ENCODE measurements at regions not wholly inside any gene's neighbourhood (a gene's known extent, or its start where the extent isn't known, plus 50 kb on each side); places are given as distances from the start of the nearest gene placed in this dataset.

DNA sequence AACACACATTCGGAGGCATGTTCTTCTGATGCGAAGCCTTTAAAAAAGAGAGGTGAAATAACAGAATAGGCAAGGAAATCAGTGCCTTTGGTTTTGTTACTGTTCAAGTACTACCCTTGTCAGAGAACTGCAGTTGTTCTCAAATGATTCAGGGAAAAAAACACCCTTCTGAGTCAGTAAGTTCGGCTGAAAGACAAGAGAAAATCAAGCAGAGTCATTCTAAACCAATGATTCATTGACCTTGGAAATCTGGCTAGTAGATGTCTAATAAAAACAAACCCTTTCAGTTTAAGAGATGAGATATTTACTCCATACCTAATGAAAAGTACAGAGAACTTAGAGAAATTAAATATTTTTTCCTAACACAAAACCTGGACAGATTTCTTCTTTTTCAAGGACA, 72.7 kb upstream of the ABI3BP start:
- DNase-seq (ENCODE audit: low spot score): no peak
- in situ Hi-C loops (cut with MboI; ENCODE audit: low pct_unique_long_range_greater_than_20kb, low sequenced_read_pairs, unreplicated experiment): no loop called here
- TF ChIP-seq, protein P1, sequence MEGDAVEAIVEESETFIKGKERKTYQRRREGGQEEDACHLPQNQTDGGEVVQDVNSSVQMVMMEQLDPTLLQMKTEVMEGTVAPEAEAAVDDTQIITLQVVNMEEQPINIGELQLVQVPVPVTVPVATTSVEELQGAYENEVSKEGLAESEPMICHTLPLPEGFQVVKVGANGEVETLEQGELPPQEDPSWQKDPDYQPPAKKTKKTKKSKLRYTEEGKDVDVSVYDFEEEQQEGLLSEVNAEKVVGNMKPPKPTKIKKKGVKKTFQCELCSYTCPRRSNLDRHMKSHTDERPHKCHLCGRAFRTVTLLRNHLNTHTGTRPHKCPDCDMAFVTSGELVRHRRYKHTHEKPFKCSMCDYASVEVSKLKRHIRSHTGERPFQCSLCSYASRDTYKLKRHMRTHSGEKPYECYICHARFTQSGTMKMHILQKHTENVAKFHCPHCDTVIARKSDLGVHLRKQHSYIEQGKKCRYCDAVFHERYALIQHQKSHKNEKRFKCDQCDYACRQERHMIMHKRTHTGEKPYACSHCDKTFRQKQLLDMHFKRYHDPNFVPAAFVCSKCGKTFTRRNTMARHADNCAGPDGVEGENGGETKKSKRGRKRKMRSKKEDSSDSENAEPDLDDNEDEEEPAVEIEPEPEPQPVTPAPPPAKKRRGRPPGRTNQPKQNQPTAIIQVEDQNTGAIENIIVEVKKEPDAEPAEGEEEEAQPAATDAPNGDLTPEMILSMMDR (IDR thresholded peaks at IDR 0.05; ENCODE audit: extremely low read depth, insufficient read depth, missing control alignments): no peak

DNA sequence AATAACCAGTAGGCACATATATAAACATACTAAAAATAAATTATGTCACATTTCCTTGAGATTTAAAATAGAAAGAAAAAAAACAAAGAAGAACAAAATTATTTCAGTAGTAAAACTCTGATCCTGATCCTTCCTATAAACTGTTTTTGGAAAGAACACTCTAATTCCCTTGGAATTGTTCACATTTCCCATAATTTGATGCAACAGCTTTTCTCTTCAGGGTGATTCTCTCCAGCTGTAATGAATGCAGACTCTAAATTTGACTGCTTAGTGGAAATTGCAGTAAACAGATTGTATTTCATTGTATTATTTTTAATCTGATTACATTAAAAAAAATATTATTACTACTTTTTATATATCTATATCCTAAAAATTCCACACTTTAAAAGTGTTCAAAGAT, 70.2 kb upstream of the ABI3BP start:
- in situ Hi-C loops (cut with MboI; ENCODE audit: low pct_unique_long_range_greater_than_20kb, low sequenced_read_pairs, unreplicated experiment): no loop called here
- no peak for DNase-seq (ENCODE audit: low spot score)
- TF ChIP-seq, protein P1 (IDR thresholded peaks at IDR 0.05; ENCODE audit: extremely low read depth, insufficient read depth, missing control alignments): no peak

DNA sequence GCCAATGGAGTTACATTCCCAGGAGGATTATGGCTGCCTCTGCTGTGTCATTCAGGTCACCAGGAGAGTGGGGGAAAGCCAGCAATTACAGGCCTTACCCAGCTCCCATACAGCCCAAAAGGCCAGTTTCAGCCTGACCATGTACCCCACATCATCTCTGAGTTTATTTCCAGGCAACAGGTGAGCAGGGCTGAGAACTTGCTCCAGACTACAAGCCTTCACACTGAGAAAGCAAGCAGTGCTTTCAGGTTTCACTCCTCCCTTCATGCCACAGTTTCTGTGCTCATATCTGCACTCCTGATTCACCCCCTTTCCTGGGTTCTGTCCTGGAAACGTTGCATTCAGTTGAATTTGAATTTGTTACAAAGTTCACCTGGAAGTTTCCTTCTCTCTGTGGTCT, 68.1 kb upstream of the ABI3BP start:
- in situ Hi-C loops (cut with MboI; ENCODE audit: low pct_unique_long_range_greater_than_20kb, low sequenced_read_pairs, unreplicated experiment): no loop called here
- TF ChIP-seq, protein P1 (IDR thresholded peaks at IDR 0.05; ENCODE audit: extremely low read depth, insufficient read depth, missing control alignments): no peak
- DNase-seq (ENCODE audit: low spot score): no peak

DNA sequence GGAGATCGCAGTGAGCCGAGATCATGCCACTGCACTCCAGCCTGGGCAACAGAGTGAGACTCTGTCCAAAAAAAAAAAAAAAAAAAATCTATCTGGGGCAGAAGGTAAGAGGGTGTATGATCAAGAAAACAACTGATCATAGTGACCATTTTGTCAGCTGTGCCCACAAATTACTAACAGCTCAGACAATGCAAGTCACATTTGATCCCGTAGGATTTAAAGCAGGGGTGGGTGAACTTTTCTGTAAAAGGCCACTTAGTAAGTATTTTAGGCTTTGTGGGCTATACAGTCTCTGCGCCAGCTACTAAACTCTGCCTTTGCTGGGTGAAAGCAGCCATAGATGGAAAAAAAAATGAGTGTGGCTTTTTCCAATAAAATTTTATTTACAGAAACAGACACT, 57.6 kb upstream of the ABI3BP start:
- TF ChIP-seq, protein P1 (IDR thresholded peaks at IDR 0.05; ENCODE audit: extremely low read depth, insufficient read depth, missing control alignments): no peak
- in situ Hi-C loops (cut with MboI; ENCODE audit: low pct_unique_long_range_greater_than_20kb, low sequenced_read_pairs, unreplicated experiment): no loop called here
- no peak for DNase-seq (ENCODE audit: low spot score)

DNA sequence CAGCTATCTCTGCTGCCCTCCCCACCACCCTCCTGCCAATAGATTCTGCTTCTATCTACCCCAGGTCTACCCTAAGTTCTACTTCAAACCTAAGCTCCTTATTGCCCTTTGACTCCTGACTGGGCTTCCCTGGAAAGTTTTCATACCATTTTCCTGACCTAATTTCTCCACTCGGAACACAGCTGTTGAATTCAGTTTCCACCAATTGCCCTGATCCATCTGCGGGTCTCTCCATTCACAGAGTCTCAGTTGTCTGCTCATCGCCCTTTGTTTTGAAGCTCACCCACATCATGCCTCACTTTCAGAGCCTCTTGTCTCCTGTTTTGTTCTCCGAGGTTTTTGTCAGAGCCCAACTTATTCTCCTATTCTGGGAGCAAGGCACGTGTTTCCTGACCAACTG, 56.8 kb upstream of the ABI3BP start:
- in situ Hi-C loops (cut with MboI; ENCODE audit: low pct_unique_long_range_greater_than_20kb, low sequenced_read_pairs, unreplicated experiment): no loop called here
- no peak for DNase-seq (ENCODE audit: low spot score)
- TF ChIP-seq, protein P1 (IDR thresholded peaks at IDR 0.05; ENCODE audit: extremely low read depth, insufficient read depth, missing control alignments): no peak

DNA sequence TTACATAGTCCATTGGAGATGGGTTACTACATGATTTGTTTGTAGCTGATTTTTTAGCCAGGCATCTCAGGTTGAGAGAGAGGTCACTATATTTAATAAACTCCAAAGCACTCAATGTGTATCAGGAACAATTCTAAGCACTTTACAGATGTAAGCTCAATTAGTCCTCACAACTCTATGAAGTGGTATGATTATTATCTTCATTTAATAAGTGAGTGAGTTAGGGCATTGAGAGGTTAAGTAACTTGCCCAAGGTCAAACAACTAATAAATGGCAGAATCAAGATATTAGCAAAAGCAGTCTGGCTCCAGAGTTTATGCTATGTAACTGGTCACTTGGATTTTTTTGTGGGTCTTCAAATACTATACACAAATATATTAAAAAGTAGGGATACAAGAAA, 56.3 kb upstream of the ABI3BP start:
- TF ChIP-seq, protein P1 (IDR thresholded peaks at IDR 0.05; ENCODE audit: extremely low read depth, insufficient read depth, missing control alignments): no peak
- in situ Hi-C loops (cut with MboI; ENCODE audit: low pct_unique_long_range_greater_than_20kb, low sequenced_read_pairs, unreplicated experiment): no loop called here
- no peak for DNase-seq (ENCODE audit: low spot score)

DNA sequence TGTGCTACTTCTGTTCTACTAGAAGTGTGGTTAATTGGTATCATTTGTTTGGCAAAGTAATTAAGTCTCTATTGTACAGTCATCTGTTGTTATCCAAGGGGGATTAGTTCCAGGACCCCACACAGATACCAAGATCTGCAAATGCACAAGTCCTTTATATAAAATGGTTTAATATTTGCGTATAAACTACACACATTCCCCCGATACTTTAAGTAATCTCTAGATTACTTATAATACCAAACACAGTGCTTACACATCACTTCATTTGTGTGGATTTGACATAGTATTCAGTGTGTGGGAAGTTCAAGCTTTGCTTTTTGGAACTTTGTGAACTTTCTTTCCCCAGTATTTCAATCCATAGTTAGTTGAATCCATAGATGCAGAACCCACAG, 50.5 kb upstream of the ABI3BP start:
- TF ChIP-seq, protein P1 (IDR thresholded peaks at IDR 0.05; ENCODE audit: extremely low read depth, insufficient read depth, missing control alignments): no peak
- in situ Hi-C loops (cut with MboI; ENCODE audit: low pct_unique_long_range_greater_than_20kb, low sequenced_read_pairs, unreplicated experiment): no loop called here
- DNase-seq (ENCODE audit: low spot score): no peak

Measured in GM13977 (cell line).